K562 (cell line): ENCODE measurements at regions not wholly inside any gene's neighbourhood (a gene's known extent, or its start where the extent isn't known, plus 50 kb on each side); places are given as distances from the start of the nearest gene placed in this dataset.

Experiments
- ARID1B ChIP-seq: fragments of 450-650 bp; IDR thresholded peaks from 2 replicates; pipeline ENCODE4 v1.6.1; 2016; ENCODE audit warnings: antibody characterized with exemption, mild to moderate bottlenecking, inconsistent platforms
- CCAR2 ChIP-seq: fragments of 200-400 bp; formaldehyde crosslinking; IDR thresholded peaks from 2 replicates; pipeline ENCODE4 v1.6.1; 2017; ENCODE audit warnings: mild to moderate bottlenecking, low read depth, low read length
- CHD2 ChIP-seq: IDR thresholded peaks from 2 replicates; pipeline ENCODE4 v1.6.1; 2011; ENCODE audit warnings: low read depth, low read length
- CLOCK ChIP-seq: fragments of 250-450 bp; sonication (Bioruptor Pico); IDR thresholded peaks from 2 replicates; pipeline ENCODE4 v1.4.0; 2020; ENCODE audit warnings: mild to moderate bottlenecking, moderate library complexity, borderline replicate concordance
- FOXJ3 ChIP-seq: sonication (generic); formaldehyde crosslinking; IDR thresholded peaks from 2 replicates; pipeline ENCODE4 v1.4.0; 2020; ENCODE audit warnings: mild to moderate bottlenecking, missing genetic modification reagents
- HNRNPH1 ChIP-seq: fragments of 200-400 bp; formaldehyde crosslinking; optimal IDR thresholded peaks from 2 replicates; pipeline ENCODE3; 2017; ENCODE audit warnings: low read depth, mild to moderate bottlenecking, low read length, moderate library complexity
- KHSRP ChIP-seq: fragments of 450-650 bp; IDR thresholded peaks from 2 replicates; pipeline ENCODE4 v1.6.1; 2017
- KLF1 ChIP-seq: fragments of 450-650 bp; IDR thresholded peaks from 2 replicates; pipeline ENCODE4 v1.6.1; 2016; ENCODE audit warnings: missing genetic modification characterization, missing compliant biosample characterization
- NONO ChIP-seq, 2 experiments: fragments of 200-400 bp in 1 of 2; fragments of 450-650 bp in 1 of 2; formaldehyde crosslinking in 1 of 2; IDR thresholded peaks; 2 replicates each; pipeline ENCODE4 v1.6.1; 2017; ENCODE audit warnings: low read depth in 2 of 2, mild to moderate bottlenecking in 2 of 2, moderate library complexity in 2 of 2, low read length in 1 of 2
- PML ChIP-seq: IDR thresholded peaks from 2 replicates; pipeline ENCODE4 v1.6.1; 2012; ENCODE audit warnings: low read length, inconsistent platforms
- PREB ChIP-seq: sonication (generic); formaldehyde crosslinking; IDR thresholded peaks from 2 replicates; pipeline ENCODE4 v1.8.1; 2023; ENCODE audit warnings: mild to moderate bottlenecking, missing genetic modification reagents
- RB1 ChIP-seq: fragments of 450-650 bp; IDR thresholded peaks from 2 replicates; pipeline ENCODE4 v1.6.1; 2017; ENCODE audit warnings: low read depth, mild to moderate bottlenecking
- SMAD3 ChIP-seq: fragments of 450-650 bp; formaldehyde crosslinking; conservative IDR thresholded peaks from 2 replicates; pipeline ENCODE4 v1.4.0; 2020; ENCODE audit warnings: mild to moderate bottlenecking
- SRSF1 ChIP-seq: fragments of 200-400 bp; formaldehyde crosslinking; IDR thresholded peaks from 2 replicates; pipeline ENCODE4 v1.6.1; 2017; ENCODE audit warnings: mild to moderate bottlenecking, low read depth, low read length, moderate library complexity
- THAP12 ChIP-seq: fragments of 250-450 bp; sonication (Bioruptor Pico); IDR thresholded peaks from 2 replicates; pipeline ENCODE4 v1.9.0; 2021; ENCODE audit warnings: mild to moderate bottlenecking, inconsistent platforms
- ZBTB12 ChIP-seq: fragments of 250-450 bp; sonication (Bioruptor Pico); IDR thresholded peaks from 2 replicates; pipeline ENCODE4 v1.4.0; 2020
- ZEB2 ChIP-seq: fragments of 450-650 bp; IDR thresholded peaks from 2 replicates; pipeline ENCODE4 v1.6.1; 2016
- ZFP30 ChIP-seq: fragments of 250-450 bp; sonication (Bioruptor Pico); IDR thresholded peaks from 2 replicates; pipeline ENCODE4 v1.8.0; 2022; ENCODE audit warnings: moderate library complexity, mild to moderate bottlenecking, inconsistent platforms, borderline replicate concordance
- ZNF121 ChIP-seq: sonication (generic); formaldehyde crosslinking; conservative IDR thresholded peaks from 2 replicates; pipeline ENCODE4 v1.8.0; 2022; ENCODE audit warnings: missing genetic modification reagents
- ZNF133 ChIP-seq: fragments of 250-450 bp; sonication (Bioruptor Pico); IDR thresholded peaks from 2 replicates; pipeline ENCODE4 v1.4.0; 2020; ENCODE audit warnings: mild to moderate bottlenecking
- ZNF347 ChIP-seq: fragments of 450-650 bp; formaldehyde crosslinking; IDR thresholded peaks from 2 replicates; pipeline ENCODE4 v1.4.0; 2020; ENCODE audit warnings: low read depth, mild to moderate bottlenecking, moderate library complexity
- ZNF408 ChIP-seq: fragments of 250-450 bp; sonication (Bioruptor Pico); IDR thresholded peaks from 2 replicates; pipeline ENCODE4 v1.4.0; 2020; ENCODE audit warnings: low read depth, mild to moderate bottlenecking, moderate library complexity
- ZNF431 ChIP-seq: sonication (generic); formaldehyde crosslinking; IDR thresholded peaks from 2 replicates; pipeline ENCODE4 v1.8.0; 2022; ENCODE audit warnings: mild to moderate bottlenecking, missing genetic modification reagents
- ZNF445 ChIP-seq: fragments of 250-450 bp; sonication (Bioruptor Pico); IDR thresholded peaks from 2 replicates; pipeline ENCODE4 v1.4.0; 2020; ENCODE audit warnings: low read depth, mild to moderate bottlenecking, moderate library complexity

- TF ChIP-seq FOXJ3 (CRISPR knock-in tag), result no peak
- TF ChIP-seq ZNF121, result no peak
- no peak for TF ChIP-seq THAP12 (CRISPR knock-in tag)
- no peak for TF ChIP-seq CCAR2
- no peak for TF ChIP-seq CHD2
- TF ChIP-seq ZBTB12, result no peak
- peak; percentile 54; the same call in 1 of the 2 replicates for TF ChIP-seq ZEB2
- TF ChIP-seq ZNF133 (CRISPR knock-in tag), result no peak
- no peak for TF ChIP-seq RB1
- TF ChIP-seq SRSF1, result no peak
- TF ChIP-seq HNRNPH1, result no peak
- no peak; the same call in 1 of the 2 replicates for TF ChIP-seq KHSRP
- TF ChIP-seq ZNF347 (CRISPR knock-in tag), result no peak
- no peak for TF ChIP-seq SMAD3
- peak; percentile 88 for TF ChIP-seq ARID1B
- TF ChIP-seq ZFP30 (CRISPR knock-in tag), result no peak
- no peak for TF ChIP-seq KLF1 (tag)
- TF ChIP-seq ZNF431 (CRISPR knock-in tag), result no peak
- TF ChIP-seq PREB (CRISPR knock-in tag), result no peak
- TF ChIP-seq CLOCK (CRISPR knock-in tag), result no peak
- TF ChIP-seq ZNF445, result no peak
- TF ChIP-seq PML, result peak; percentile 85
- TF ChIP-seq NONO (IDR thresholded peaks at IDR 0.05; ENCODE audit: low read depth in 2 of 2, low read length in 1 of 2), result no peak
- TF ChIP-seq ZNF408 (CRISPR knock-in tag), result no peak
Observed at GRCh38 chr2:12277241-12278034, 439.3 kb upstream of the TRIB2 start (continued).
